Right lobe of liver (tissue), 6 donors: ENCODE measurements at regions not wholly inside any gene's neighbourhood (a gene's known extent, or its start where the extent isn't known, plus 50 kb on each side); places are given as distances from the start of the nearest gene placed in this dataset.

ENCODE experiments used
- ATAC-seq, 4 donors: fragments of 200-7000 bp; cut with Tn5 transposase; one replicate each; pipeline ENCODE4 v1.9.1; 2020; ENCODE audit warnings: mild to moderate bottlenecking in 4 of 4, moderate library complexity in 4 of 4
- DNase-seq, 3 donors: peaks; one replicate each; pipeline ENCODE4 v3.0.0-alpha.2; 2020
- H3K27ac ChIP-seq, 3 donors: fragments of 200-600 bp; one replicate each; pipeline ENCODE4 v1.8.0; 2022
- H3K27me3 ChIP-seq, 2 donors: fragments of 200-600 bp; one replicate each; pipeline ENCODE4 v1.8.0; 2022
- H3K36me3 ChIP-seq, 4 donors: fragments of 200-600 bp; sonication (generic) in 1 of 4; one replicate each; pipeline versions ENCODE4 v1.5.1 to v1.8.0; 2017 to 2022; ENCODE audit warnings: control low read depth in 1 of 4
- H3K4me1 ChIP-seq, 4 donors: fragments of 200-600 bp; sonication (generic) in 1 of 4; one replicate each; pipeline versions ENCODE4 v1.5.1 to v1.8.0; 2017 to 2022; ENCODE audit warnings: control low read depth in 1 of 4
- H3K4me3 ChIP-seq, 3 donors: fragments of 200-600 bp; one replicate each; pipeline ENCODE4 v1.8.0; 2022
- H3K9me3 ChIP-seq, 4 donors: fragments of 200-600 bp; sonication (generic) in 1 of 4; one replicate each; pipeline versions ENCODE4 v1.5.1 to v1.8.0; 2017 to 2022; ENCODE audit warnings: control low read depth in 1 of 4
- CTCF ChIP-seq, 4 donors: fragments of 200-600 bp in 3 of 4; fragments of 450-650 bp in 1 of 4; IDR thresholded peaks; one replicate each; pipeline versions ENCODE4 v1.5.1 to v1.8.0; 2016 to 2022; ENCODE audit warnings: antibody characterized with exemption in 4 of 4, mild to moderate bottlenecking in 2 of 4
- POLR2A ChIP-seq: fragments of 450-650 bp; IDR thresholded peaks from one replicate; pipeline ENCODE4 v1.6.1; 2017; ENCODE audit warnings: antibody characterized with exemption, mild to moderate bottlenecking
- WGBS: methylation state at CpG from one replicate; pipeline ENCODE4 v1.1.6; 2018; ENCODE audit warnings: low coverage, low lambda C conversion rate; ENCODE audit not compliant: insufficient coverage; ENCODE audit errors: missing lambda C conversion rate; 5-methylcytosine and 5-hydroxymethylcytosine counted together
- intact Hi-C, 2 donors: fragments of 100-400 bp; cut with DNase I; formaldehyde crosslinking; loops; one replicate each; pipeline versions ENCODE4 v1.11.2 to v1.14.1; 2022
- donor health status: DM: no; HTN: yes; CAD: no.
- donor health status: DM: no; HTN: no; CAD: no.
- donor health status: DM: no; HTN: no; CAD: no.
- donor health status: DM: no; HTN: yes; CAD: no.
- donor health status: DM: no; HTN: yes; CAD: no.

GRCh38 chr13:64798422-64798821, 2431.7 kb downstream of the PCDH9 start:
- no peak overlapping the region for H3K27ac ChIP-seq
- ATAC-seq, result no peak
- DNase-seq, result no peak
- intact Hi-C loops, result no loop called here
- no peaks in the 10 kb centered on the region for H3K4me1 ChIP-seq
- H3K4me3 ChIP-seq, result no peak overlapping the region
- H3K9me3 ChIP-seq, result no peaks in the 10 kb centered on the region
- TF ChIP-seq CTCF (IDR thresholded peaks at IDR 0.05) (no peak), POLR2A (no peak)
- WGBS, result 39% methylated on average over 4 of the region's 4 CpGs
- no peaks in the 10 kb centered on the region for H3K27me3 ChIP-seq
- no peaks in the 10 kb centered on the region for H3K36me3 ChIP-seq

DNA sequence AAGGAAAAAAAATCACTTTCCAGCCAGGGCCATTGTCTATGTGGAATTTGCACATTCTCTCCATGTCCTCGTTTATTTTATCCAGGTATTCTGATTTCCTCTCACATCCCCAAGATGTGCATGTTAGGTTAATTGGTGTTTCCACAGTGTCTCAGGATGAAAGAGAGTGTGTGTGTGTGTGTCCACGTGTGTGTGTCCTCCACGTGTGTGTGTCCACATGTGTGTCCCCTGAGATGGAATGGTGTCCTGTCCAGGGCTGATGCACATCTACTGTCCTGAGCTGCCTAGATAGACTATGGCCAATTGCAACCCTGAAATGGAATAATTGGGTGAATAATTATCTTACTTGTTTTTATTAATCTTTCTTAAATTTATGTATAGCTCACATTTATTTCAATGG, 2436.5 kb downstream of the PCDH9 start:
- no peaks in the 10 kb centered on the region for H3K27me3 ChIP-seq
- TF ChIP-seq POLR2A, result no peak
- TF ChIP-seq CTCF (IDR thresholded peaks at IDR 0.05), result no peak

GRCh38 chr13:64793131-64793530, 2437.0 kb downstream of the PCDH9 start:
- Histone ChIP-seq H3K36me3 (no peaks in the 10 kb centered on the region), H3K27me3 (no peaks in the 10 kb centered on the region), H3K4me3 (no peak overlapping the region), H3K27ac (no peak overlapping the region), H3K4me1 (no peaks in the 10 kb centered on the region), H3K9me3 (no peaks in the 10 kb centered on the region)
- no peak for TF ChIP-seq CTCF (IDR thresholded peaks at IDR 0.05)
- TF ChIP-seq POLR2A, result no peak
- 85% methylated on average over 3 of the region's 3 CpGs for WGBS
- no peak for DNase-seq
- no peak for ATAC-seq
- intact Hi-C loops, result no loop called here

More for the DNA sequence above, 2436.5 kb downstream of the PCDH9 start:
- no peak for DNase-seq
- Histone ChIP-seq H3K4me3 (no peak overlapping the region), H3K4me1 (no peaks in the 10 kb centered on the region), H3K9me3 (no peaks in the 10 kb centered on the region), H3K27ac (no peak overlapping the region), H3K36me3 (no peaks in the 10 kb centered on the region)
- no peak for ATAC-seq
- 48% methylated on average over 3 of the region's 3 CpGs for WGBS
- intact Hi-C loops, result no loop called here

DNA sequence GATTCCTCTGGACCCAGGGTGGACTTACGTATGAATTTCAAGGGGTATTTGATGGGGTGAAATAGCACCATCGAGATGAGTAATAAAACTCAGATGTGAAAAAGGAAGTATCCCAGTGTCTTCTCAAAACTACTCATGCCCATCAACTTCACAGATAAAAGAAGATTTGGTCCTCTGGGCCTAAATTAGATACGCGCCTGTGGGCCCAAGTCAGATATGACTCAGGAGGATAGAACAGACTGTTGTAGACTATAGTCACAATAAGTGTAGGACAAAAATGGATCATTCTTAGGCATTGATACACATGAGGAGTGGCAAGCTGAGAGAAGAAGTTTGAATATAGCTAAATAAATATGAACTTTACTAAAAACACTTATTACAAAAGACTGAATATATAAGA, 2438.8 kb downstream of the PCDH9 start:
- Histone ChIP-seq H3K4me3 (no peak overlapping the region), H3K27me3 (no peaks in the 10 kb centered on the region), H3K36me3 (no peaks in the 10 kb centered on the region), H3K4me1 (no peaks in the 10 kb centered on the region), H3K27ac (no peak overlapping the region), H3K9me3 (no peaks in the 10 kb centered on the region)
- TF ChIP-seq CTCF (IDR thresholded peaks at IDR 0.05) (no peak), POLR2A (no peak)
- DNase-seq (no peak), ATAC-seq (no peak)
- 70% methylated on average over 4 of the region's 4 CpGs for WGBS
- intact Hi-C loops, result no loop called here

DNA sequence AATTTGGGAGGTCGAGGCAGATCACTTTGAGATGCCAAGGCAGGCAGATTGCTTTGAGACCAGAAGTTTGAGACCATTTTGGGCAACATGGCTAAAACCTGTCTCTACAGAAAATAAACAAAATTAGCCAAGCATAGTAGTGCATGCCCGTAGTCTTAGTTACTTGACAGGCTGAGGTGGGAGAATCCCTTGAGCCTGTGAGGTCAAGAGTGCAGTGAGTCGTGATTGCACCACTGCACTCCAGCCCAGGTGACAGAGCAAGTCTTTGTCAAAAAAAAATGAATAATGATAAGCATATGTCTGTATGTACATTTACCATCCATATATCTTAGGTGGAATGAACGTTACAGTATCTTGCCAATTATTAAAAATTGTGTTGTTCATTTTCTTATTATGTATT, 2447.7 kb downstream of the PCDH9 start:
- H3K9me3 ChIP-seq, result no peaks in the 10 kb centered on the region
- no peak for TF ChIP-seq POLR2A
- TF ChIP-seq CTCF (IDR thresholded peaks at IDR 0.05), result no peak
- no peak overlapping the region for H3K4me3 ChIP-seq
- H3K36me3 ChIP-seq, result no peaks in the 10 kb centered on the region
- H3K27ac ChIP-seq, result no peak overlapping the region
- 39% methylated on average over 4 of the region's 4 CpGs for WGBS
- DNase-seq, result no peak
- intact Hi-C loops, result no loop called here
- no peak for ATAC-seq
- no peaks in the 10 kb centered on the region for H3K27me3 ChIP-seq
- no peaks in the 10 kb centered on the region for H3K4me1 ChIP-seq
